CD4-positive, alpha-beta T cell treated with Interleukin-10 for 1 hour (primary cell): ENCODE measurements at regions not wholly inside any gene's neighbourhood (a gene's known extent, or its start where the extent isn't known, plus 50 kb on each side); places are given as distances from the start of the nearest gene placed in this dataset.

Experiments
- DNase-seq: peaks from one replicate; pipeline ENCODE4 v3.0.0-alpha.2; 2020

DNA sequence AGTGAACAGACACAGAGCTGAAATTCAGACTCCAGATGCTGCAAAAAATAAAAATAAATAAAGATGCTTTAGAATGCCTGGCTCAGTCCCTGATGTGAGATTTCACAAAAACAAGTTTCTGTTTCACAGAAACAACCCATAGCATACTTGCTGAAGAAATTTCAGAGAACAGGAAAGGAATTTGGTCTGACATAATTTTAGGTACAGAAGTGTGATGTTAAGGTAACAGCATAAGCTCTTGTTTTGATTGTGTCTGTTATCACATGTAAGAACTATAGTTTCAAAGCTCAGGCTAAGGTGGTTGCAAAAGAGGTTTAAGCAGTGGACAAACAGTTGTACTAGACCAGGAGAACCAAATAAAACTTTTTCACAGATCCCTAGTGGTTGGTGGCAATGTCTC, 152.1 kb downstream of the PTGER3 start:
- DNase-seq = no peak

DNA sequence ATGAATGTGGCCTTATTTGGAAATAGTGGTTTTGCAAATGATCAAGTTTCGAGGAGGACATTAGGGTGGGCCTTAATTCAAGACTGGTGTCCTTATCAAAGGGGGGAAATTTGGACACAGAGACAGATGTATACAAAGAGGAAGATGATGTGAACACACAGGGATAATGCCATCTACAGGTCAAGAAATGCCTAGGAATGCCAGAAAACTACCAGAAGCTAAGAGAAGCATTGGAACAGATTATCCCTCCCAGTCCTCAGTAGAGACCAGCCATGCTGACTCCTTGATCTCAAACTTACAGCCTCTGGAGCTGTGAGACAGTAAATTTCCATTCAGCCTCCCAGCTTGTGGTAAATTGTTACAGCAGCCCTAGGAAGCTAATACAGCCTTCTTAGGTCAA, 151.4 kb downstream of the PTGER3 start:
- DNase-seq = no peak

DNA sequence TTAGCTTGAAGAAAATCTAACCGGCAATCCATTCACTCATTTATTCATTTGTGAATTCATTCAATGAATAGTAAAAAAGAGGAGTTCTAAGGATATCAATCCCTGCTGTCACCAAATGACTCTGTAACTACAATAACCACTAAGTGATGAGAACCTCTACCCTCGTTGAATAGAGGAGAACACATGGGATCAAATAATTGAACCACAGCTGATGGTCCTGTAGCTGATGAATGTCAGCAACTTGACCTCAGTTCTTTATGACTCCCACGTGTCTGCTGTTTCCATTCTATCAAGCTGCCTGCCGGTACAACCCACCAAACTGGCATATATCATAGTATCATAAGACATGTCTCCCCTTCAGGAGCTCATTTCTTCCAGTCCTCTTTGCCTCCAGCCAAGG, 150.3 kb downstream of the PTGER3 start:
- DNase-seq = no peak

DNA sequence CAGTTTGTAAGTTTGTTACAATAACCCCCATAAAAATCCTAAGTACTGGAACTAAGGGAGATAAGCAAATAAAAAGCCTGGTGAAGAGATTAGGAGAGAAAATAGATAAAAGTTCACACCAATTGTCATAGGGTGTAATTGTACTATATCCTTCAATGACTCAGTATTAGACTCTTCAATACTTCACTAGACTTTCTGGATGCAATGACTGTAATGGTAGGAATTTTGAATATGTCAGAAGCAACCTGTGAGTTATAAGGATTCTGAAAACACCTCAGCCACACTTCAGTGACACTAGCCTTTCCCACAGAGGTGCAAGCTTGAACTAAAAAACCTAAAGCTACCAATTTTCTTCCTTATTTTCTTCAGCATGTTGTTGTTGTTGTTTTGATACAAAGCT, 147.9 kb downstream of the PTGER3 start:
- no peak for DNase-seq

DNA sequence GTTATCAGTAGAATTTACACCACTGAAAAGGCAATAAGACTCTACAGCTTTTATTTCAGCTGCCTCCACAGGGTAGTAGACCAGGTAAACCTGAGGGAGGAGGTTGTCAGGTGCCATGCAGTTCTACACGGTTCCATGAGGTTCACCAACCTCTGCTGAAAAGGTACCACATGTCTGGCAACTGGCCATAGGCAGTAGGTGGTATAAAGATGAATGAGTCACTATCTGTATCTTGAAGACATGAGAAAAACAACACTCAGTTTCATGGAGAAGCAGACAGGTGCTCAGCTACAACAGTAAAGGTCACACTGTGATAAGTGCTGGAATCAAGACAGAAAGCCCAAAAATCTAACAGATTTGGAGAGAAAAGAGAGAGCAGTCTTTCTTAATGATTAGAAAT, 145.4 kb downstream of the PTGER3 start:
- no peak for DNase-seq

DNA sequence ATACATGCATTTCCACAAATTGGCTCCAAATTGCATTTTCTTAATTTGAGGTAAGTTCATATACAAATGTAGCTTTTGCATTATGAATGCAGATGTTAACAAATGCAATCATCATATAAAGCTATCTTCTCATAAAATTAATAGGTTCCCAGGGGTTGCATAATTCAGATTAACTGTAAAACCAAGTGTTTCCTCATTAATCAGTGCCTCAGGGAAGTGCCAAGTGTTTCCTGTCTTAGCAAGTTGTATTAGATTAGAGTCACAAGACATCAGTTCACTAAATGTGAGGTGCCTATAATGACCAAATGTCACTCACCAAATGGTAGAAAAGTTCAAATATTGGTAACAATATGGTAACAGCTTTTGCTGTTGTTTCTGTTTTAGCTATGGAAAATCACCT, 140.8 kb downstream of the PTGER3 start:
- DNase-seq = no peak

DNA sequence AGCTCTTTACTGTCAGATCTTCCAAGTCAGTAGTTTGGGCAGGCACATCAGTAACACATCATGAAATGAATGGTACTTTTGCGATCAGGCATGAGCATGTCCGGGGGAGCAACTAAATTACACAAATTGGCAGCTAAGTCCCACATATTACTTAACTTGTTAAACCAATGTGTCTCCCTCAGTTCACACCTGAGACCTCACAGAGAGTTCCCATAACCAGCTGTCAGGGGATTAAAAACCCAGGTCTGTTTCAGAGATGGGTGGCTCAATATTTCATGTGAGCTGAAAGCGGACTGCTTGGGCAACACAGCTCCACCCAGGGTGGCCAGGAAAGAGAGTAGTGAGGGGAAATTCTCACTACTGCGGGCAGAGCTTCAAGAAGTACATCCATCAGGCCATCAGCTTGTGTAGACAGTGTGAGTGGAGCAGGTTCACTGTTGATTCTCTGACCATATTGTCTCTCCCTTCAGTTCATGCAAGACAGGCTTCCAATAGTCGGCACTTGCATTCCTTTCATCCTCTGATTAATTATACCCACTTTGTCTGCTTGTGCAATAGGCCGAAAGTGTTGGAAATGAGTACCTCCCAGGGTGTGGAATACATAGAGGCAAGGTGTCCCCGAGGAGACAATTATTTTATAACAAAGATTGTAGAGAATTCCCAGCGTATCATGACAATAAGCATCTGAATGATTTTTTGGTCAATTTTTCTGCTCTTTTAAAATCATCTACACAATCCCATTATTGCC, 139.9 kb downstream of the PTGER3 start:
- no peak for DNase-seq

DNA sequence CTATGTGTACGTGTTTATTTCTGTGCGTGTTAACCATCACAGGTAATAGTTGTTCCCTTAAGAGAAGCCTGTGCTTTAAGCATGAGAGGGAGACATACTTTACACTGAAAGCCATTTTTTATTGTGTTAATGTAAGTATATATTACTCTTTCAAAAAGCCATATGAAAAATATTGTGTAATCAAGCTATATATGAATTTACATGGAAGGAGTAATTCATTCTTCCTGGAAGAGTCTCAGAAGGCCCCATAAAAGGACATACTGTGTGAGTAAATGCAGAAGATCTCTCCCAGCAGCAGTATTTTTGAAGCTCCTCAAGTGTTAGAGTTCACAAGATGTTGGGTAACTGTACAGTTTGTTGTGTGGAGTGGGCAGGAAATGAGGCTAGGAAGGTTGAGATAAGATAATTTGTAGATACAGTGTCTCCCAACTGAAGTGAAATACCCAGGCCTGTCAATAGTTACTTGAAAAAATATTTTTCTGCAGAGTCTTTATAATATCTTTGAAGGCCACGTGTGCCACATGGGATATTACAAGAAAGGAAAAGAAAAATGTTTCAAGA, 138.3 kb downstream of the PTGER3 start:
- no peak for DNase-seq

DNA sequence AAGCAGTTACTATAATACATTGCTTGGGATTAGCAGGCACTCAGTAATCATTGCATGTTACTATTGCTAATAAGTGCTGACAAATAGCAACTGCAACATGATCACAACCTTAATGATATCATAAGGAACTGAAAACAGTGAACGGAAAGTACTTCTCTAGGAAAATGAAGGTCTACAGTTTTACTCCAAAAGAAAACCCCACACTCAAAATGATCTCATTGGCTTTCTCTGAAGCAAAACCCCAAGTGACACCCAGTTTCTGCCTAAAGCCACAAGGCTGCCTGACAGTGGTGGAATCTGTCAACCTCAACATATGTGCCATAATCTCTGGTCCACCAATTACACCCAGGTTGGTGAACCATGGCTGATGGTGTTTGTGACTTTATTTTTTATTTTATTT, 137.6 kb downstream of the PTGER3 start:
- no peak for DNase-seq

DNA sequence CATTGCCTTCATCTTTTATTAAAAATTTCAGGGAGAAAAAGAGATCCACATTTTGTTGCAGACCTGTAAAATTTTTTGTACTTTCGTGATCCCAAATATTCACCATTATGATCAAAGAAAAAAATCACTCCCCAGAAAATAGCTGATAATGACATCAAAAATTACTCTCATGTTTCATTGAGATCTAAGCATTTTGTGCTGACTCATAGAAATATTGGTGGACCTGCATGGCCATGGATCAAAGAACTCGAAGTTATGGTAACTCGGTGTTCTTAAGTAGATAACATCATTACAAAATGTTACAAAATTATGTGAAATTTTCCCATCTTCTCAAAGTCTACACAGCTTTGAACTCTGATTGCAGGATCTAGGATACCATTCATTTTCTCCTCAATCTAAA, 135.8 kb downstream of the PTGER3 start:
- DNase-seq = no peak

DNA sequence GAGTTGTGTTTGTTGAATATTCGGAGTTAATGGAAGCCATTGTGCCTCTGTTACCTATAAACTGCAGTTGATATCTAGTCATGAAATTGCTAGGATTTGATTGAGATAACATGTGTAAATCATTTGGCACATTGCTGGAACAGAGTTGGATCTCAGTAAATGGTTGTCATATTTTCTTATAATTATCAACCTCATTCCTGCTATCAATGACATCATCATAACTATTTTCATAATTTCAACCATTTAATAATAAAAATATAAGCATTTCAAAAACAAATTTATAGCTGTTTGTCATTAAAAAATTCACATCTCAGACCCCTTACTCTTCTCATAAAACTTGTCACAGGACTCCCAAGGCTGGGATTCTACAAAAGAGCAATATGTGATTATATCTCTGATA, 133.4 kb downstream of the PTGER3 start:
- no peak for DNase-seq

DNA sequence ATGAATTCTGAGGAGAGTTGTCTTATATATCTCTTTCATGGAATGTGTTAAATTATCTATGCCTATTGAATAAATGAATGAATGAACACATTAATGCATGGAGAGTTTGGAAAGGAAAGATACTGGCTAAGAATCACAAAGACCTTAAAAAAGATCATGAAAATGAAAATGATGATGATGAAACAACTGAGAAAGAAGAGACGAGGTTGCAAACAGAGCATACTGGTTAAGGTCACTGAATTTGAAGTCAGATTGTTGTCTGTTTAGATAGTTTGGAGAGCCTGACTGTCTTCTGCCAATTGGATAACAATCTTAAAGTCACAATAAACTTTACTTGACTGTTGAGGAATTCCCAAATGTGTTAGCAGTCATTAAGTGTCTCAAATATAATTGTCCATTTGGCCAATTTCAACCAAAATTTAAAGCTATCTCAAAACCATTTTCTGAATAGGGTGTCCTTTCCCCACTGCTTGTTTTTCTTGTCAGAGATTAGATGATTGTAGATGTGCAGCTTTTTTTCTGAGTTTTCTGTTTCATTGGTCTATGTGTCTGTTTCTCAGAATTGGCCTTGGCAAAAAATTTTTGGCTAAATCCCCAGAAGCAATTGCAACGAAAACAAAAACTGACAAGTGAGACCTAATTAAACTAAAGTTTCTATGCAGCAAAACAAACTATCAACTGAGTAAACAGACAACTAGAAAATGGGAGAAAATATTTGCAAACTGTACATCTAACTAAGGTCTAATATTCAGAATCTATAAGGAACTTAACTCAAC, 132.2 kb downstream of the PTGER3 start:
- no peak for DNase-seq

DNA sequence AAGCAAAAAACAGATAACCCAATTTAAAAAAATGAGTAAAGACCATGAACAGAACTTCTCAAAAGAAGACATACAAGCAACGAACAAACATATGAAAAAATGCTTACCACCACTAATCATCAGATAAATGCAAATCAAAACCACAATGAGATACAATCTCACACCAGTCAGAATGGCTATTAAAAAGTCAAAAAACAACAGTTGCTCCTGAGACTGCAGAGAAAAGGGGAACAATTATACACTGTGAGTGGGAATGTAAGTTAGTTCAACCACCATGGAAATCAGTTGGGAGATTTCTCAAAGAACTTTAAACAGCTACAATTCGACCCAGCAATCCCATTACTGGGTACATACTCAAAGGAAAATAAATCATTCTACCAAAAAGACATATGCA, 131.6 kb downstream of the PTGER3 start:
- DNase-seq = no peak

DNA sequence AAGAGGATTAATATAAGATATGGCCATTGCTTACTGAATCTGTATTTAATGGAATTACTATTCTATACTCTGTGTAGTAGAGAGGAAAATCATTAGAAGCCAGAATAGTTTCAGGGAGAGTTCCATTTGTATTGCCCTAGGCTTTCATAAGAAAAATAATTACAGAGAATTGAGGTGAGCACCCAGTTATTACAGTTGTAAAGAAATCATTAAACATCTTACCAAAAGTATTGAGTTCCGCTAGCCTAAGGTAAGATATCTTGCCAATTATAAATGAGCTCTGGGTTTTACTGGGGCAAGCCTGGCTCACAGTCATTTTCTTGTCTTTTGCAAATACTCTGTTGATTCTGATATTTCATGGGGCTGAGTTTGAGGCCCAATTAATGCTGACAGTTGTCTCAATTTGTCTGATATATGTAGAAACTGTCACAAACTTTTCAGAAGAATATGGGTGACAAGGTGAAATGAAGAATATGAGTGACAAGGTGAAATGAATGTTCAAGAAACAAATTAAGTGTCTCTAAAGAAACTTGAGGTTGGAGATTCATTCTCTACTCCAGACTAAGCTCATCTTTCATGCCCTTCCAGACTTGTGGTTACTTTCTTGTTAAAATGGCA, 127.8 kb downstream of the PTGER3 start:
- no peak for DNase-seq
